NCI-H69 (cell line): ENCODE measurements at regions not wholly inside any gene's neighbourhood (a gene's known extent, or its start where the extent isn't known, plus 50 kb on each side); places are given as distances from the start of the nearest gene placed in this dataset.
A peak's percentile ranks its signal among the peaks of the same experiment; 100 is the strongest.
"Not testable (repeated sequence)": the region's sequence is repeated elsewhere in the genome, so short reads cannot be mapped to it uniquely, and the experiment has no call there.

Source experiments
- DNase-seq: peaks from one replicate; lab custom pipeline; 2025; lab: John Stamatoyannopoulos, UW

- DNase-seq, result no peak
Measured at GRCh38 chr12:76664731-76665130, 99.2 kb upstream of the ZDHHC17 start.

- DNase-seq, result peak; percentile 69
Measured at GRCh38 chr12:76666290-76666835, 97.6 kb upstream of the ZDHHC17 start.

GRCh38 chr12:76669981-76670380 is 93.9 kb upstream of the ZDHHC17 start:
- DNase-seq, result no peak

- no peak for DNase-seq
Measured at GRCh38 chr12:76670776-76671175, 93.1 kb upstream of the ZDHHC17 start.

- DNase-seq, result no peak
Measured at GRCh38 chr12:76674669-76675315, 89.1 kb upstream of the ZDHHC17 start.

GRCh38 chr12:76676261-76676660 is 87.7 kb upstream of the ZDHHC17 start:
- not testable (repeated sequence) for DNase-seq

- DNase-seq, result no peak
Measured at GRCh38 chr12:76678992-76679391, 84.9 kb upstream of the ZDHHC17 start.

- DNase-seq, result peak; percentile 3
Measured at GRCh38 chr12:76679778-76680177, 84.1 kb upstream of the ZDHHC17 start.

- DNase-seq, result no peak
Measured at GRCh38 chr12:76680940-76681339, 83.0 kb upstream of the ZDHHC17 start.

- no peak for DNase-seq
Measured at GRCh38 chr12:76685246-76685678, 78.7 kb upstream of the ZDHHC17 start.

GRCh38 chr12:76687981-76688380 is 75.9 kb upstream of the ZDHHC17 start:
- no peak for DNase-seq

- DNase-seq, result peak; percentile 7
Measured at GRCh38 chr12:76688631-76689030, 75.3 kb upstream of the ZDHHC17 start.

GRCh38 chr12:76690921-76691700 is 72.8 kb upstream of the ZDHHC17 start:
- no peak for DNase-seq

- no peak for DNase-seq
Measured at GRCh38 chr12:76692846-76693245, 71.1 kb upstream of the ZDHHC17 start.

GRCh38 chr12:76694369-76694768 is 69.5 kb upstream of the ZDHHC17 start:
- DNase-seq, result no peak

- DNase-seq, result no peak
Measured at GRCh38 chr12:76696186-76696585, 67.7 kb upstream of the ZDHHC17 start.

GRCh38 chr12:76697849-76698248 is 66.1 kb upstream of the ZDHHC17 start:
- no peak for DNase-seq

GRCh38 chr12:76698316-76698715 is 65.6 kb upstream of the ZDHHC17 start:
- DNase-seq, result no peak

- peak; percentile 50 for DNase-seq
Measured at GRCh38 chr12:76698966-76699365, 64.9 kb upstream of the ZDHHC17 start.

- DNase-seq, result no peak
Measured at GRCh38 chr12:76701690-76702089, 62.2 kb upstream of the ZDHHC17 start.

- DNase-seq, result no peak
Measured at GRCh38 chr12:76702946-76703345, 61.0 kb upstream of the ZDHHC17 start.

- no peak for DNase-seq
Measured at GRCh38 chr12:76704693-76705092, 59.2 kb upstream of the ZDHHC17 start.

GRCh38 chr12:76706101-76706500 is 57.8 kb upstream of the ZDHHC17 start:
- no peak for DNase-seq
